Skin of body (tissue), 1 donor: ENCODE measurements at regions not wholly inside any gene's neighbourhood (a gene's known extent, or its start where the extent isn't known, plus 50 kb on each side); places are given as distances from the start of the nearest gene placed in this dataset.
"Not testable (repeated sequence)": the region's sequence is repeated elsewhere in the genome, so short reads cannot be mapped to it uniquely, and the experiment has no call there.

ENCODE experiments used
- DNase-seq: peaks from one replicate; lab custom pipeline; 2025; lab: John Stamatoyannopoulos, UW

GRCh38 chr3:88000853-88001252 is 58.0 kb downstream of the CGGBP1 start:
- DNase-seq: no peak

- no peak for DNase-seq
Observed at GRCh38 chr3:87997966-87998365, 60.8 kb downstream of the CGGBP1 start.

GRCh38 chr3:87997298-87997697 is 61.5 kb downstream of the CGGBP1 start:
- no peak for DNase-seq

- DNase-seq: no peak
Observed at GRCh38 chr3:87996882-87997281, 61.9 kb downstream of the CGGBP1 start.

GRCh38 chr3:87993566-87993965 is 65.2 kb downstream of the CGGBP1 start:
- no peak for DNase-seq

- no peak for DNase-seq
Observed at GRCh38 chr3:87987952-87988351, 70.9 kb downstream of the CGGBP1 start.

- DNase-seq: no peak
Observed at GRCh38 chr3:87982421-87982820, 76.4 kb downstream of the CGGBP1 start.

- DNase-seq: no peak
Observed at GRCh38 chr3:87979527-87979926, 79.3 kb downstream of the CGGBP1 start.

- no peak for DNase-seq
Observed at GRCh38 chr3:87977765-87978164, 81.0 kb downstream of the CGGBP1 start.

- no peak for DNase-seq
Observed at GRCh38 chr3:87975716-87976115, 83.1 kb downstream of the CGGBP1 start.

- no peak for DNase-seq
Observed at GRCh38 chr3:87973906-87974305, 84.9 kb downstream of the CGGBP1 start.

- DNase-seq: no peak
Observed at GRCh38 chr3:87969620-87970019, 89.2 kb downstream of the CGGBP1 start.

GRCh38 chr3:87968668-87969067 is 90.1 kb downstream of the CGGBP1 start:
- no peak for DNase-seq

- DNase-seq: no peak
Observed at GRCh38 chr3:87958289-87958688, 100.5 kb downstream of the CGGBP1 start.

GRCh38 chr3:87957575-87957974 is 101.2 kb downstream of the CGGBP1 start:
- DNase-seq: no peak

- no peak for DNase-seq
Observed at GRCh38 chr3:87949879-87950208, 109.0 kb downstream of the CGGBP1 start.

GRCh38 chr3:87949189-87949878 is 109.5 kb downstream of the CGGBP1 start:
- no peak for DNase-seq

- not testable (repeated sequence) for DNase-seq
Observed at GRCh38 chr3:87946007-87946406, 112.8 kb downstream of the CGGBP1 start.

GRCh38 chr3:87942256-87942655 is 116.5 kb downstream of the CGGBP1 start:
- DNase-seq: not testable (repeated sequence)

- DNase-seq: no peak
Observed at GRCh38 chr3:87924485-87924884, 134.3 kb downstream of the CGGBP1 start.

GRCh38 chr3:87920549-87920948 is 138.3 kb downstream of the CGGBP1 start:
- no peak for DNase-seq

- no peak for DNase-seq
Observed at GRCh38 chr3:87901141-87901540, 157.7 kb downstream of the CGGBP1 start.

GRCh38 chr3:87900061-87900460 is 158.7 kb downstream of the CGGBP1 start:
- no peak for DNase-seq

GRCh38 chr3:87898971-87899370 is 159.8 kb downstream of the CGGBP1 start:
- DNase-seq: no peak
